Loucy (cell line): ENCODE measurements at regions not wholly inside any gene's neighbourhood (a gene's known extent, or its start where the extent isn't known, plus 50 kb on each side); places are given as distances from the start of the nearest gene placed in this dataset.

Experiments
- H2AFZ ChIP-seq: fragments of 200-600 bp; sonication (generic); 2 replicates; pipeline ENCODE4 v1.6.0; 2016; ENCODE audit warnings: antibody characterized with exemption, mild to moderate bottlenecking, low read length, moderate library complexity
- H3F3A ChIP-seq: fragments of 200-600 bp; 2 replicates; pipeline ENCODE4 v1.6.0; 2016; ENCODE audit warnings: antibody characterized with exemption, low read depth, mild to moderate bottlenecking
- H3K27me3 ChIP-seq: fragments of 200-600 bp; sonication (generic); 2 replicates; pipeline ENCODE4 v1.6.1; 2014; ENCODE audit warnings: low read length, mild to moderate bottlenecking; ENCODE audit not compliant: insufficient read depth, poor library complexity, severe bottlenecking
- H3K36me3 ChIP-seq: fragments of 200-600 bp; sonication (generic); 2 replicates; pipeline ENCODE4 v1.6.1; 2016; ENCODE audit warnings: low read length; ENCODE audit not compliant: insufficient read depth
- H3K4me1 ChIP-seq: fragments of 200-600 bp; sonication (generic); 2 replicates; pipeline ENCODE4 v1.5.1; 2014; ENCODE audit warnings: low read length, mild to moderate bottlenecking; ENCODE audit not compliant: insufficient read depth, poor library complexity, severe bottlenecking
- H3K4me2 ChIP-seq: fragments of 200-600 bp; sonication (generic); 2 replicates; pipeline ENCODE4 v1.6.0; 2014; ENCODE audit warnings: antibody characterized with exemption, low read length, low read depth, mild to moderate bottlenecking; ENCODE audit not compliant: poor library complexity, severe bottlenecking
- H3K4me3 ChIP-seq: fragments of 200-600 bp; sonication (generic); 2 replicates; pipeline ENCODE4 v1.5.1; 2014; ENCODE audit warnings: low read length, mild to moderate bottlenecking, mixed read lengths; ENCODE audit not compliant: poor library complexity, severe bottlenecking
- H3K79me2 ChIP-seq: fragments of 200-600 bp; sonication (generic); 2 replicates; pipeline ENCODE4 v1.6.1; 2014; ENCODE audit warnings: low read length; ENCODE audit not compliant: insufficient read depth
- H3K9ac ChIP-seq: fragments of 200-600 bp; sonication (generic); 2 replicates; pipeline ENCODE4 v1.6.0; 2014; ENCODE audit warnings: mild to moderate bottlenecking, low read depth, low read length, moderate library complexity; ENCODE audit not compliant: poor library complexity, severe bottlenecking
- H3K9me2 ChIP-seq: fragments of 200-600 bp; sonication (generic); replicated peaks from 2 replicates; pipeline ENCODE4 v1.6.1; 2016; ENCODE audit warnings: low read depth, low read length, mixed read lengths
- H3K9me3 ChIP-seq: fragments of 200-600 bp; sonication (generic); 2 replicates; pipeline ENCODE4 v1.6.1; 2014; ENCODE audit warnings: mild to moderate bottlenecking, antibody characterized with exemption, low read length, low read depth; ENCODE audit not compliant: insufficient read depth
- H4K20me1 ChIP-seq: fragments of 200-600 bp; sonication (generic); 2 replicates; pipeline ENCODE4 v1.6.0; 2014; ENCODE audit warnings: antibody characterized with exemption, low read length, mild to moderate bottlenecking; ENCODE audit not compliant: insufficient read depth, poor library complexity, severe bottlenecking
- EZH2phosphoT487 ChIP-seq: fragments of 200-600 bp; IDR thresholded peaks from 2 replicates; pipeline ENCODE4 v1.6.1; 2018; ENCODE audit warnings: antibody characterized with exemption, mild to moderate bottlenecking, moderate library complexity, borderline replicate concordance
- TF ChIP-seq, protein P1 (sequence below): fragments of 200-600 bp; sonication (generic); conservative IDR thresholded peaks from 2 replicates; pipeline ENCODE4 v1.5.1; 2014; ENCODE audit warnings: mild to moderate bottlenecking, antibody characterized with exemption, low read length

DNA sequence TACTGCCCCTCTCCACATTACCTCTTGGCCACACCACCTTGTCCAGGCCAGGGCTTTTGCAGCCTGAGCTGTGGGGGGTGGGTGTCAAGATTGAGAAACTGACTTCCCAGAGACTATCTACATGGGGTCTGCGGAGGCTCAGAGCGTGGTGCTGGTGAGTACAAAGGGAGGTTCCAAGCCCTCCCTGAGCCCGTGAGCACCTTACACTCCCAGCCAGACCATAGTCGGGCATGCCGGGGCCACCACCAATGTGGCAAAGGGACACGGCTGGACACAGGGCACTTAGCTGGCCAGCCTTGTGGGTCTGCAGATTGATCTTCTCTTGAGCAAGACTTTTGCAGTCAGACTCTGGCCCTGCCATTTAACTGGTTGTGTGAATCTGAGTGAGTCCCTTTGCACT, 74.1 kb upstream of the GATA2 start:
- H3F3A ChIP-seq: no peaks in the 10 kb centered on the region

DNA sequence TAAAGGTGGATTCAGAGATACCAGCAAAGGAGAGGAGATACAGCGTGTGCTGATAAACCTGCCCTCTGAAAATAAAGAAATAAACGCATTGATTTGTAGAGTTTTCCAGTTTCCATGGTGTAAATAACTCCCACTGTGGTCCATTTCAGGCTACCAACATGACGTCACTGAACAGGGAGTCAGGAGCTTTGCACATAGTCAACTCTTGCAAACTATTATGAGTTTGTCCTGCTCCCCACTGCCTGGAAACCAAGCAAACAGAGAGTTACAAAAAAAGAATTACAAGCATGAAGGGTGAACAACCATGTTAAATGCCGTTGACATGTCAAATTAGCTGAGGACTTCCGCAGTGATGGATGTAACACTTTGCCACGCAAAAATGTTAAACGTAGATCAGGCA, 70.4 kb upstream of the GATA2 start:
- no peaks in the 10 kb centered on the region for H3K9me3 ChIP-seq
- no peaks in the 10 kb centered on the region for H3K9me2 ChIP-seq
- no peak overlapping the region for H3K4me2 ChIP-seq
- H3K9ac ChIP-seq: no peak overlapping the region
- H2AFZ ChIP-seq: no peak overlapping the region
- H4K20me1 ChIP-seq: no peaks in the 10 kb centered on the region
- H3K36me3 ChIP-seq: no peaks in the 10 kb centered on the region
- H3F3A ChIP-seq: no peaks in the 10 kb centered on the region
- H3K4me3 ChIP-seq: no peak overlapping the region
- H3K79me2 ChIP-seq: no peaks in the 10 kb centered on the region
- peaks cover 4% of the 10 kb centered on the region for H3K4me1 ChIP-seq
- no peak for TF ChIP-seq EZH2phosphoT487
- TF ChIP-seq, protein P1, sequence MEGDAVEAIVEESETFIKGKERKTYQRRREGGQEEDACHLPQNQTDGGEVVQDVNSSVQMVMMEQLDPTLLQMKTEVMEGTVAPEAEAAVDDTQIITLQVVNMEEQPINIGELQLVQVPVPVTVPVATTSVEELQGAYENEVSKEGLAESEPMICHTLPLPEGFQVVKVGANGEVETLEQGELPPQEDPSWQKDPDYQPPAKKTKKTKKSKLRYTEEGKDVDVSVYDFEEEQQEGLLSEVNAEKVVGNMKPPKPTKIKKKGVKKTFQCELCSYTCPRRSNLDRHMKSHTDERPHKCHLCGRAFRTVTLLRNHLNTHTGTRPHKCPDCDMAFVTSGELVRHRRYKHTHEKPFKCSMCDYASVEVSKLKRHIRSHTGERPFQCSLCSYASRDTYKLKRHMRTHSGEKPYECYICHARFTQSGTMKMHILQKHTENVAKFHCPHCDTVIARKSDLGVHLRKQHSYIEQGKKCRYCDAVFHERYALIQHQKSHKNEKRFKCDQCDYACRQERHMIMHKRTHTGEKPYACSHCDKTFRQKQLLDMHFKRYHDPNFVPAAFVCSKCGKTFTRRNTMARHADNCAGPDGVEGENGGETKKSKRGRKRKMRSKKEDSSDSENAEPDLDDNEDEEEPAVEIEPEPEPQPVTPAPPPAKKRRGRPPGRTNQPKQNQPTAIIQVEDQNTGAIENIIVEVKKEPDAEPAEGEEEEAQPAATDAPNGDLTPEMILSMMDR: no peak
- H3K27me3 ChIP-seq: no peaks in the 10 kb centered on the region

More for the DNA sequence above, 74.1 kb upstream of the GATA2 start:
- Histone ChIP-seq H3K4me3 (no peak overlapping the region), H3K4me1 (no peaks in the 10 kb centered on the region), H4K20me1 (no peaks in the 10 kb centered on the region), H3K9ac (no peak overlapping the region), H3K36me3 (no peaks in the 10 kb centered on the region), H3K4me2 (no peak overlapping the region), H3K9me2 (no peaks in the 10 kb centered on the region), H3K79me2 (no peaks in the 10 kb centered on the region), H2AFZ (no peak overlapping the region), H3K9me3 (no peaks in the 10 kb centered on the region), H3K27me3 (no peaks in the 10 kb centered on the region)
- TF ChIP-seq EZH2phosphoT487: no peak
- TF ChIP-seq, protein P1: no peak

DNA sequence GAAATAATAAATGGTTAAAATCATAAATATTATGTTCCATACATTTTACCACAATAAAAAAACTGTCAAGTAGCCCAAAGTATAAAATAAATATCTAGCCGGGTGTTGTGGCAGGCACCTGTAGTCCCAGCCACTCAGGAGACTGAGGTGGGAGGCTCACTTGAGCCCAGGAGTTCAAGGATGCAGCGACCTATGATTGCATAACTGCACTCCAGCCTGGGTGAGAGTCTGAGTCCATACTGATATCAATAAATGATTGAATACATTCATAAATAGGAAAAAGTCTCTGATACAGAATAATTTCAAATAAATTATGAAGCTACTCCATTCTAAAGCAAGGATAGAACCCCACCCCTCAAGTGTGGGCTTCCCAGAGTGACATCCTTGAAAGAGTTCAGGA, 68.5 kb upstream of the GATA2 start:
- H3K4me2 ChIP-seq: no peak overlapping the region
- no peaks in the 10 kb centered on the region for H3K27me3 ChIP-seq
- no peak overlapping the region for H3K4me3 ChIP-seq
- H3K9me2 ChIP-seq: no peaks in the 10 kb centered on the region
- H2AFZ ChIP-seq: no peak overlapping the region
- H3K9me3 ChIP-seq: no peaks in the 10 kb centered on the region
- no peaks in the 10 kb centered on the region for H3K36me3 ChIP-seq
- no peaks in the 10 kb centered on the region for H3F3A ChIP-seq
- no peak for TF ChIP-seq EZH2phosphoT487
- TF ChIP-seq, protein P1: no peak
- no peak overlapping the region for H3K9ac ChIP-seq
- H4K20me1 ChIP-seq: no peaks in the 10 kb centered on the region
- H3K4me1 ChIP-seq: peaks cover 12% of the 10 kb centered on the region
- no peaks in the 10 kb centered on the region for H3K79me2 ChIP-seq
